ENCODE measurements at regions not wholly inside any gene's neighbourhood (a gene's known extent, or its start where the extent isn't known, plus 50 kb on each side); places are given as distances from the start of the nearest gene placed in this dataset.

DNA sequence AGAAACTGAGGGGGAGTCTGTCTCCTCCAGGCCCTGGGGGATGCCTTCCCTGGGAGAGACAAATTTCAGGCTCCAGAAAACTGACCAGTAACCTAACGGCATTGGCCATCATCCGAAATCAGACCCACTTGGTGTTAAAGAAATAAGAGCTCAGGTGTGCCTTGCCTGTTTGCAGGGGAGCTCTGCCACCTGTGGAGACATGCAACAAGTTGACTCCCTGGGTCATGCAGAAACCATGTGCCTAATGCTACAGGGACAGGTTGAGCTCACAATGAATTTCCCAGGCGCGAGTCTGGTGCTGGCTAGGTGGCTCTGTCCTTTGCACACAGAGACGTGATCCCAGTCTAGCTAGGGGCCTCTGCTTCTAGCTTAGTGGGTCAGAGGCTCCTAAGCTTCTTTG lies 95.8 kb upstream of the KIT start:
- Histone ChIP-seq H2AK9ac (replicated peaks; ENCODE audit: low read depth, low read length, poor library complexity) (no peak overlapping the region), H2BK120ac (ENCODE audit: low read depth, low read length) (no peak overlapping the region), H2BK15ac (ENCODE audit: low read depth, low read length) (no peak overlapping the region), H4K20me1 (ENCODE audit: insufficient read depth, low read length) (no peaks in the 10 kb centered on the region), H3K27me3 (ENCODE audit: control insufficient read depth, insufficient read depth, low read length) (no peaks in the 10 kb centered on the region), H3K4ac (ENCODE audit: low read depth, low read length) (no peak overlapping the region), H3K56ac (ENCODE audit: extremely low read depth, insufficient read depth, low read length) (no peak overlapping the region), H3K27ac (ENCODE audit: insufficient read depth, low read length) (no peak overlapping the region), H3K4me2 (ENCODE audit: low read depth, low read length) (no peak overlapping the region), H2AK5ac (ENCODE audit: low read depth, low read length) (no peak overlapping the region), H3K4me3 (ENCODE audit: insufficient read depth, low read depth, low read length) (no peak overlapping the region), H3K9me1 (ENCODE audit: insufficient read depth, low read length) (peaks cover 6% of the 10 kb centered on the region; the same call in 1 of the 2 replicates), H4K8ac (ENCODE audit: low read depth in 2 of 2, low read length in 2 of 2) (no peak overlapping the region), H3K23ac (ENCODE audit: low read depth, low read length) (no peak overlapping the region), H4K91ac (ENCODE audit: insufficient read depth, low read depth, low read length) (no peak overlapping the region), H3K18ac (ENCODE audit: low read depth, low read length) (no peak overlapping the region), H3K79me1 (ENCODE audit: low read depth in 1 of 2, low read length in 2 of 2) (no peaks in the 10 kb centered on the region), H3K4me1 (ENCODE audit: control insufficient read depth, insufficient read depth, low read length) (peaks cover 2% of the 10 kb centered on the region; the same call in 1 of the 2 replicates), H3K9ac (ENCODE audit: low read depth, low read length) (no peak overlapping the region), H3K36me3 (ENCODE audit: control insufficient read depth, insufficient read depth, low read length) (no peaks in the 10 kb centered on the region), H2BK20ac (ENCODE audit: low read depth, low read length) (no peak overlapping the region), H3K9me3 (ENCODE audit: control insufficient read depth, insufficient read depth, low read length) (no peaks in the 10 kb centered on the region), H2BK5ac (ENCODE audit: low read depth, low read length, poor library complexity, severe bottlenecking) (no peak overlapping the region), H3K14ac (replicated peaks; ENCODE audit: low read depth, low read length) (no peak overlapping the region; the same call in 1 of the 2 replicates), H4K5ac (ENCODE audit: low read depth, low read length) (no peak overlapping the region), H2AFZ (replicated peaks; ENCODE audit: low read length, poor library complexity) (no peak overlapping the region)
- no CpG with 5 or more reads among the region's 5 CpGs for WGBS, 2 experiments (ENCODE audit: extremely low coverage in 2 of 2, insufficient read length in 1 of 2)
- intact Hi-C loops (cut with micrococcal nuclease), result no loop called here
- POLR2A ChIA-PET (ENCODE audit: unreplicated experiment), result no interaction called here
- in situ Hi-C loops (cut with MboI; ENCODE audit: low sequenced_read_pairs), result no loop called here
- CTCF ChIA-PET, result no interaction called here
- dilution Hi-C loops (cut with HindIII; ENCODE audit: low sequenced_read_pairs, unreplicated experiment), result no loop called here
- ATAC-seq (ENCODE audit: low read depth) (no peak), DNase-seq (no peak)
- no TSS peak for BruUV-seq (replicated peaks)
- TF ChIP-seq, protein P1, sequence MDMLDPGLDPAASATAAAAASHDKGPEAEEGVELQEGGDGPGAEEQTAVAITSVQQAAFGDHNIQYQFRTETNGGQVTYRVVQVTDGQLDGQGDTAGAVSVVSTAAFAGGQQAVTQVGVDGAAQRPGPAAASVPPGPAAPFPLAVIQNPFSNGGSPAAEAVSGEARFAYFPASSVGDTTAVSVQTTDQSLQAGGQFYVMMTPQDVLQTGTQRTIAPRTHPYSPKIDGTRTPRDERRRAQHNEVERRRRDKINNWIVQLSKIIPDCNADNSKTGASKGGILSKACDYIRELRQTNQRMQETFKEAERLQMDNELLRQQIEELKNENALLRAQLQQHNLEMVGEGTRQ (IDR thresholded peaks at IDR 0.05; ENCODE audit: low read depth, low read length), result no peak
- TF ChIP-seq RAD21 (IDR thresholded peaks at IDR 0.05; ENCODE audit: low read length), result no peak
- no peak for TF ChIP-seq FOS (IDR thresholded peaks at IDR 0.05; ENCODE audit: low read depth, low read length)
- no peak for TF ChIP-seq RCOR1 (IDR thresholded peaks at IDR 0.05; ENCODE audit: insufficient replicate concordance, low read length)
- TF ChIP-seq CHD1 (IDR thresholded peaks at IDR 0.05; ENCODE audit: low read depth, low read length), result no peak
- TF ChIP-seq, protein P2, sequence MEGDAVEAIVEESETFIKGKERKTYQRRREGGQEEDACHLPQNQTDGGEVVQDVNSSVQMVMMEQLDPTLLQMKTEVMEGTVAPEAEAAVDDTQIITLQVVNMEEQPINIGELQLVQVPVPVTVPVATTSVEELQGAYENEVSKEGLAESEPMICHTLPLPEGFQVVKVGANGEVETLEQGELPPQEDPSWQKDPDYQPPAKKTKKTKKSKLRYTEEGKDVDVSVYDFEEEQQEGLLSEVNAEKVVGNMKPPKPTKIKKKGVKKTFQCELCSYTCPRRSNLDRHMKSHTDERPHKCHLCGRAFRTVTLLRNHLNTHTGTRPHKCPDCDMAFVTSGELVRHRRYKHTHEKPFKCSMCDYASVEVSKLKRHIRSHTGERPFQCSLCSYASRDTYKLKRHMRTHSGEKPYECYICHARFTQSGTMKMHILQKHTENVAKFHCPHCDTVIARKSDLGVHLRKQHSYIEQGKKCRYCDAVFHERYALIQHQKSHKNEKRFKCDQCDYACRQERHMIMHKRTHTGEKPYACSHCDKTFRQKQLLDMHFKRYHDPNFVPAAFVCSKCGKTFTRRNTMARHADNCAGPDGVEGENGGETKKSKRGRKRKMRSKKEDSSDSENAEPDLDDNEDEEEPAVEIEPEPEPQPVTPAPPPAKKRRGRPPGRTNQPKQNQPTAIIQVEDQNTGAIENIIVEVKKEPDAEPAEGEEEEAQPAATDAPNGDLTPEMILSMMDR (conservative IDR thresholded peaks at IDR 0.05; ENCODE audit: low read depth, low read length), result no peak
- no peak for TF ChIP-seq SMC3 (IDR thresholded peaks at IDR 0.05; ENCODE audit: low read depth, low read length)
- TF ChIP-seq, protein P3, sequence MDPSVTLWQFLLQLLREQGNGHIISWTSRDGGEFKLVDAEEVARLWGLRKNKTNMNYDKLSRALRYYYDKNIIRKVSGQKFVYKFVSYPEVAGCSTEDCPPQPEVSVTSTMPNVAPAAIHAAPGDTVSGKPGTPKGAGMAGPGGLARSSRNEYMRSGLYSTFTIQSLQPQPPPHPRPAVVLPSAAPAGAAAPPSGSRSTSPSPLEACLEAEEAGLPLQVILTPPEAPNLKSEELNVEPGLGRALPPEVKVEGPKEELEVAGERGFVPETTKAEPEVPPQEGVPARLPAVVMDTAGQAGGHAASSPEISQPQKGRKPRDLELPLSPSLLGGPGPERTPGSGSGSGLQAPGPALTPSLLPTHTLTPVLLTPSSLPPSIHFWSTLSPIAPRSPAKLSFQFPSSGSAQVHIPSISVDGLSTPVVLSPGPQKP (IDR thresholded peaks at IDR 0.05; ENCODE audit: borderline replicate concordance, low read depth, low read length), result no peak
- no peak for TF ChIP-seq RFX5 (IDR thresholded peaks at IDR 0.05; ENCODE audit: low read depth, low read length)
- no peak for TF ChIP-seq MXI1 (IDR thresholded peaks at IDR 0.05; ENCODE audit: borderline replicate concordance, low read depth, low read length)

Measured in IMR-90 (cell line).